Liver (tissue), 8 donors: ENCODE measurements at regions not wholly inside any gene's neighbourhood (a gene's known extent, or its start where the extent isn't known, plus 50 kb on each side); places are given as distances from the start of the nearest gene placed in this dataset.

ENCODE experiments used
- DNase-seq: peaks from one replicate; pipeline ENCODE4 v3.0.0-alpha.2; 2017; ENCODE audit warnings: low spot score
- H3K27ac ChIP-seq, 2 donors: one replicate each; pipeline ENCODE4 v1.7.0; 2013; ENCODE audit warnings: inconsistent platforms in 2 of 2, low read length in 2 of 2, control low read depth in 1 of 2, low read depth in 1 of 2, mild to moderate bottlenecking in 1 of 2
- H3K27me3 ChIP-seq, 4 donors: one replicate each; pipeline versions ENCODE4 v1.6.1 to v1.7.0; 2013; ENCODE audit warnings: low read length in 3 of 4, inconsistent platforms in 1 of 4, mild to moderate bottlenecking in 1 of 4, moderate library complexity in 1 of 4; ENCODE audit not compliant: control insufficient read depth in 4 of 4, insufficient read depth in 4 of 4
- H3K36me3 ChIP-seq, 4 donors: one replicate each; pipeline versions ENCODE4 v1.6.1 to v1.7.0; 2013; ENCODE audit warnings: low read length in 3 of 4, mild to moderate bottlenecking in 3 of 4, low read depth in 1 of 4, moderate library complexity in 1 of 4; ENCODE audit not compliant: control insufficient read depth in 4 of 4, insufficient read depth in 3 of 4
- H3K4me1 ChIP-seq, 4 donors: one replicate each; pipeline versions ENCODE4 v1.6.1 to v1.7.0; 2013; ENCODE audit warnings: low read length in 3 of 4, mild to moderate bottlenecking in 3 of 4, moderate library complexity in 1 of 4; ENCODE audit not compliant: control insufficient read depth in 4 of 4, insufficient read depth in 4 of 4
- H3K4me3 ChIP-seq, 3 donors: one replicate each; pipeline versions ENCODE4 v1.6.1 to v1.7.0; 2013; ENCODE audit warnings: low read length in 3 of 3, control low read depth in 1 of 3, low read depth in 1 of 3, mild to moderate bottlenecking in 1 of 3
- H3K9ac ChIP-seq, 2 donors: one replicate each; pipeline ENCODE4 v1.7.0; 2013; ENCODE audit warnings: low read length in 2 of 2, mild to moderate bottlenecking in 2 of 2, moderate library complexity in 2 of 2, control low read depth in 1 of 2, low read depth in 1 of 2
- H3K9me3 ChIP-seq, 4 donors: one replicate each; pipeline versions ENCODE4 v1.6.1 to v1.7.0; 2013; ENCODE audit warnings: low read length in 3 of 4; ENCODE audit not compliant: control insufficient read depth in 4 of 4
- CTCF ChIP-seq: fragments of 150-350 bp; IDR thresholded peaks from 2 replicates; pipeline ENCODE4 v1.5.1; 2017; ENCODE audit warnings: improper control_type of control experiment, low read depth, low read length; ENCODE audit not compliant: missing input control
- EGR1 ChIP-seq, 2 donors: IDR thresholded peaks; 2 replicates each; pipeline ENCODE4 v1.6.1; 2016 to 2018; ENCODE audit warnings: antibody characterized with exemption in 2 of 2, low read depth in 2 of 2
- FOXA1 ChIP-seq: IDR thresholded peaks from 2 replicates; pipeline ENCODE4 v1.6.1; 2016; ENCODE audit warnings: antibody characterized with exemption
- FOXA2 ChIP-seq: IDR thresholded peaks from 2 replicates; pipeline ENCODE4 v1.6.1; 2016; ENCODE audit warnings: antibody characterized with exemption
- GABPA ChIP-seq, 2 donors: IDR thresholded peaks in 1 of 2; conservative IDR thresholded peaks in 1 of 2; 2 replicates each; pipeline ENCODE4 v1.6.1; 2016; ENCODE audit warnings: antibody characterized with exemption in 2 of 2, mild to moderate bottlenecking in 1 of 2, moderate library complexity in 1 of 2
- HNF4G ChIP-seq: IDR thresholded peaks from 2 replicates; pipeline ENCODE4 v1.6.1; 2016; ENCODE audit warnings: antibody characterized with exemption
- NR2F2 ChIP-seq: IDR thresholded peaks from 2 replicates; pipeline ENCODE4 v1.6.1; 2016; ENCODE audit warnings: antibody characterized with exemption
- RAD21 ChIP-seq, 2 donors: IDR thresholded peaks; 2 replicates each; pipeline ENCODE4 v1.6.1; 2016; ENCODE audit warnings: antibody characterized with exemption in 2 of 2, mild to moderate bottlenecking in 2 of 2
- REST ChIP-seq: IDR thresholded peaks from 2 replicates; pipeline ENCODE4 v1.6.1; 2016; ENCODE audit warnings: antibody characterized with exemption, mild to moderate bottlenecking
- RXRA ChIP-seq, 2 donors: IDR thresholded peaks; 2 replicates each; pipeline ENCODE4 v1.6.1; 2017 to 2018; ENCODE audit warnings: antibody characterized with exemption in 2 of 2, mild to moderate bottlenecking in 1 of 2
- SP1 ChIP-seq: IDR thresholded peaks from 2 replicates; pipeline ENCODE4 v1.6.1; 2018; ENCODE audit warnings: antibody characterized with exemption, mild to moderate bottlenecking
- TAF1 ChIP-seq: conservative IDR thresholded peaks from 2 replicates; pipeline ENCODE4 v1.6.1; 2016; ENCODE audit warnings: antibody characterized with exemption, mild to moderate bottlenecking
- YY1 ChIP-seq: IDR thresholded peaks from 2 replicates; pipeline ENCODE4 v1.6.1; 2016; ENCODE audit warnings: antibody characterized with exemption, mild to moderate bottlenecking
- WGBS: extraction: QIAGEN DNeasy Blood & Tissue Kit; methylation state at CpG from one replicate; pipeline ENCODE4 v1.1.7; 2013; 5-methylcytosine and 5-hydroxymethylcytosine counted together
- TF ChIP-seq, protein P1 (sequence below): IDR thresholded peaks from 2 replicates; pipeline ENCODE4 v1.6.1; 2016; ENCODE audit warnings: antibody characterized with exemption
- TF ChIP-seq, protein P2 (sequence below): IDR thresholded peaks from 2 replicates; pipeline ENCODE4 v1.6.1; 2016; ENCODE audit warnings: antibody characterized with exemption
- donor health status: healthy.
- donor health status: healthy.
- donor health status: healthy.
- donor health status: healthy.
- donor health status: healthy.

GRCh38 chr22:47600791-47601625, 838.6 kb downstream of the TBC1D22A start:
- no peak for TF ChIP-seq YY1
- TF ChIP-seq FOXA1, result no peak
- no peak for TF ChIP-seq TAF1
- TF ChIP-seq NR2F2, result no peak
- no peak for TF ChIP-seq GABPA (IDR thresholded peaks at IDR 0.05 in 1 of 2, conservative IDR thresholded peaks at IDR 0.05 in 1 of 2)
- TF ChIP-seq, protein P1, sequence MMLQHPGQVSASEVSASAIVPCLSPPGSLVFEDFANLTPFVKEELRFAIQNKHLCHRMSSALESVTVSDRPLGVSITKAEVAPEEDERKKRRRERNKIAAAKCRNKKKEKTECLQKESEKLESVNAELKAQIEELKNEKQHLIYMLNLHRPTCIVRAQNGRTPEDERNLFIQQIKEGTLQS, result no peak
- TF ChIP-seq FOXA2, result no peak
- TF ChIP-seq RXRA (IDR thresholded peaks at IDR 0.05), result no peak
- TF ChIP-seq SP1, result no peak
- TF ChIP-seq REST, result no peak
- TF ChIP-seq, protein P2, sequence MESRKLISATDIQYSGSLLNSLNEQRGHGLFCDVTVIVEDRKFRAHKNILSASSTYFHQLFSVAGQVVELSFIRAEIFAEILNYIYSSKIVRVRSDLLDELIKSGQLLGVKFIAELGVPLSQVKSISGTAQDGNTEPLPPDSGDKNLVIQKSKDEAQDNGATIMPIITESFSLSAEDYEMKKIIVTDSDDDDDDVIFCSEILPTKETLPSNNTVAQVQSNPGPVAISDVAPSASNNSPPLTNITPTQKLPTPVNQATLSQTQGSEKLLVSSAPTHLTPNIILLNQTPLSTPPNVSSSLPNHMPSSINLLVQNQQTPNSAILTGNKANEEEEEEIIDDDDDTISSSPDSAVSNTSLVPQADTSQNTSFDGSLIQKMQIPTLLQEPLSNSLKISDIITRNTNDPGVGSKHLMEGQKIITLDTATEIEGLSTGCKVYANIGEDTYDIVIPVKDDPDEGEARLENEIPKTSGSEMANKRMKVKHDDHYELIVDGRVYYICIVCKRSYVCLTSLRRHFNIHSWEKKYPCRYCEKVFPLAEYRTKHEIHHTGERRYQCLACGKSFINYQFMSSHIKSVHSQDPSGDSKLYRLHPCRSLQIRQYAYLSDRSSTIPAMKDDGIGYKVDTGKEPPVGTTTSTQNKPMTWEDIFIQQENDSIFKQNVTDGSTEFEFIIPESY, result no peak
- no peak for TF ChIP-seq CTCF
- TF ChIP-seq RAD21 (IDR thresholded peaks at IDR 0.05), result no peak
- peaks cover 0 to 3% (median 0%) of the 10 kb centered on the region in 4 donors for H3K27me3 ChIP-seq
- no peak overlapping the region for H3K27ac ChIP-seq
- H3K9ac ChIP-seq, result no peak overlapping the region
- no peaks in the 10 kb centered on the region for H3K36me3 ChIP-seq
- H3K9me3 ChIP-seq, result no peaks in the 10 kb centered on the region
- WGBS, result 66% methylated on average over 16 of the region's 16 CpGs
- H3K4me3 ChIP-seq, result no peak overlapping the region
- H3K4me1 ChIP-seq, result no peaks in the 10 kb centered on the region
- DNase-seq, result no peak

- Histone ChIP-seq H3K27me3 (peaks cover 0 to 3% (median 0%) of the 10 kb centered on the region in 4 donors), H3K36me3 (no peaks in the 10 kb centered on the region), H3K27ac (no peak overlapping the region), H3K9ac (no peak overlapping the region), H3K4me1 (no peaks in the 10 kb centered on the region), H3K4me3 (no peak overlapping the region), H3K9me3 (no peaks in the 10 kb centered on the region)
- no peak for TF ChIP-seq EGR1 (IDR thresholded peaks at IDR 0.05; ENCODE audit: low read depth in 2 of 2)
- no peak for TF ChIP-seq RAD21 (IDR thresholded peaks at IDR 0.05)
- TF ChIP-seq HNF4G, result no peak
- no peak for TF ChIP-seq REST
- no peak for TF ChIP-seq FOXA1
- TF ChIP-seq, protein P2, result no peak
- no peak for TF ChIP-seq GABPA (IDR thresholded peaks at IDR 0.05 in 1 of 2, conservative IDR thresholded peaks at IDR 0.05 in 1 of 2)
- 56% methylated on average over 11 of the region's 11 CpGs for WGBS
- no peak for DNase-seq
Measured at GRCh38 chr22:47600281-47600680, 837.8 kb downstream of the TBC1D22A start.
